Activated CD8-positive, alpha-beta T cell treated with anti-CD3 and anti-CD28 coated beads for 36 hours (primary cell): ENCODE measurements at regions not wholly inside any gene's neighbourhood (a gene's known extent, or its start where the extent isn't known, plus 50 kb on each side); places are given as distances from the start of the nearest gene placed in this dataset.

Experiments used
- ATAC-seq: fragments of 200-7000 bp; cut with Tn5 transposase; one replicate; pipeline ENCODE4 v1.10.0; 2021; ENCODE audit warnings: mild to moderate bottlenecking, moderate library complexity
- CTCF ChIA-PET: fragments of 350-600 bp; sonication (Branson Sonifier 250); formaldehyde crosslinking; loops from one replicate; lab custom pipeline; 2021; ENCODE audit warnings: antibody characterized with exemption; lab: Charles Lee
- POLR2A ChIA-PET: fragments of 350-600 bp; sonication (Branson Sonifier 250); formaldehyde crosslinking; loops from one replicate; lab custom pipeline; 2021; ENCODE audit warnings: antibody characterized with exemption; lab: Charles Lee
- DNase-seq: peaks from one replicate; pipeline ENCODE4 v3.0.0-alpha.2; 2020
- H3K27ac Mint-ChIP-seq: one replicate; pipeline ENCODE4 v1.8.0; 2021; ENCODE audit warnings: mild to moderate bottlenecking, mixed read lengths
- H3K27me3 Mint-ChIP-seq: one replicate; pipeline ENCODE4 v1.8.0; 2021; ENCODE audit warnings: mixed read lengths
- H3K36me3 Mint-ChIP-seq: one replicate; pipeline ENCODE4 v1.8.0; 2021; ENCODE audit warnings: low read depth, mixed read lengths
- H3K4me1 Mint-ChIP-seq: one replicate; pipeline ENCODE4 v1.8.0; 2021; ENCODE audit warnings: low read depth, mixed read lengths
- H3K4me3 Mint-ChIP-seq: one replicate; pipeline ENCODE4 v1.8.0; 2021; ENCODE audit warnings: mild to moderate bottlenecking, moderate library complexity, mixed read lengths
- H3K9me3 Mint-ChIP-seq: one replicate; pipeline ENCODE4 v1.8.0; 2021; ENCODE audit warnings: mixed read lengths
- CTCF ChIP-seq: fragments of 200-600 bp; IDR thresholded peaks from one replicate; pipeline ENCODE4 v1.8.0; 2022; ENCODE audit warnings: antibody characterized with exemption, mild to moderate bottlenecking
- intact Hi-C: fragments of 100-400 bp; cut with micrococcal nuclease; formaldehyde crosslinking; loops from one replicate; pipeline ENCODE4 v1.10.0; 2022

- ATAC-seq: no peak
- POLR2A ChIA-PET: no interaction called here
- Mint-ChIP-seq H3K4me1 (no peaks in the 10 kb centered on the region), H3K4me3 (no peak overlapping the region), H3K27ac (no peak overlapping the region), H3K9me3 (peaks cover 12% of the 10 kb centered on the region), H3K36me3 (no peaks in the 10 kb centered on the region), H3K27me3 (no peaks in the 10 kb centered on the region)
- intact Hi-C loops: no loop called here
- no peak for DNase-seq
- no peak for TF ChIP-seq CTCF
- CTCF ChIA-PET: no interaction called here
Observed at GRCh38 chr7:68209486-68209885, 1212.9 kb downstream of the TYW1 start.

GRCh38 chr7:68213838-68214237, 1217.2 kb downstream of the TYW1 start:
- no peaks in the 10 kb centered on the region for H3K4me1 Mint-ChIP-seq
- ChIA-PET POLR2A (no interaction called here), CTCF (no interaction called here)
- intact Hi-C loops: no loop called here
- H3K27me3 Mint-ChIP-seq: no peaks in the 10 kb centered on the region
- no peak for TF ChIP-seq CTCF
- no peak for DNase-seq
- no peak for ATAC-seq
- peaks cover 9% of the 10 kb centered on the region for H3K9me3 Mint-ChIP-seq
- H3K36me3 Mint-ChIP-seq: no peaks in the 10 kb centered on the region
- H3K4me3 Mint-ChIP-seq: no peak overlapping the region
- H3K27ac Mint-ChIP-seq: no peak overlapping the region

- no peak overlapping the region for H3K4me3 Mint-ChIP-seq
- no peaks in the 10 kb centered on the region for H3K36me3 Mint-ChIP-seq
- ChIA-PET CTCF (no interaction called here), POLR2A (no interaction called here)
- no peak overlapping the region for H3K27ac Mint-ChIP-seq
- intact Hi-C loops: no loop called here
- DNase-seq: no peak
- H3K4me1 Mint-ChIP-seq: no peaks in the 10 kb centered on the region
- TF ChIP-seq CTCF: no peak
- peaks cover 6% of the 10 kb centered on the region for H3K9me3 Mint-ChIP-seq
- ATAC-seq: no peak
- no peaks in the 10 kb centered on the region for H3K27me3 Mint-ChIP-seq
Observed at GRCh38 chr7:68216051-68216450, 1219.4 kb downstream of the TYW1 start.

- H3K27me3 Mint-ChIP-seq: no peaks in the 10 kb centered on the region
- no peaks in the 10 kb centered on the region for H3K4me1 Mint-ChIP-seq
- intact Hi-C loops: no loop called here
- no peak overlapping the region for H3K27ac Mint-ChIP-seq
- CTCF ChIA-PET: no interaction called here
- POLR2A ChIA-PET: no interaction called here
- TF ChIP-seq CTCF: no peak
- no peaks in the 10 kb centered on the region for H3K36me3 Mint-ChIP-seq
- no peak overlapping the region for H3K4me3 Mint-ChIP-seq
- H3K9me3 Mint-ChIP-seq: peaks cover 6% of the 10 kb centered on the region
- DNase-seq (no peak), ATAC-seq (no peak)
Observed at GRCh38 chr7:68217426-68217825, 1220.8 kb downstream of the TYW1 start.

GRCh38 chr7:68218461-68218860, 1221.8 kb downstream of the TYW1 start:
- Mint-ChIP-seq H3K27me3 (no peaks in the 10 kb centered on the region), H3K4me3 (no peak overlapping the region), H3K27ac (no peak overlapping the region), H3K36me3 (no peaks in the 10 kb centered on the region), H3K9me3 (peaks cover 6% of the 10 kb centered on the region), H3K4me1 (no peaks in the 10 kb centered on the region)
- TF ChIP-seq CTCF: no peak
- ATAC-seq: no peak
- POLR2A ChIA-PET: no interaction called here
- intact Hi-C loops: no loop called here
- no peak for DNase-seq
- CTCF ChIA-PET: no interaction called here
